ENCODE measurements at regions not wholly inside any gene's neighbourhood (a gene's known extent, or its start where the extent isn't known, plus 50 kb on each side); places are given as distances from the start of the nearest gene placed in this dataset.
"Not testable (repeated sequence)": the region's sequence is repeated elsewhere in the genome, so short reads cannot be mapped to it uniquely, and the experiment has no call there.

DNA sequence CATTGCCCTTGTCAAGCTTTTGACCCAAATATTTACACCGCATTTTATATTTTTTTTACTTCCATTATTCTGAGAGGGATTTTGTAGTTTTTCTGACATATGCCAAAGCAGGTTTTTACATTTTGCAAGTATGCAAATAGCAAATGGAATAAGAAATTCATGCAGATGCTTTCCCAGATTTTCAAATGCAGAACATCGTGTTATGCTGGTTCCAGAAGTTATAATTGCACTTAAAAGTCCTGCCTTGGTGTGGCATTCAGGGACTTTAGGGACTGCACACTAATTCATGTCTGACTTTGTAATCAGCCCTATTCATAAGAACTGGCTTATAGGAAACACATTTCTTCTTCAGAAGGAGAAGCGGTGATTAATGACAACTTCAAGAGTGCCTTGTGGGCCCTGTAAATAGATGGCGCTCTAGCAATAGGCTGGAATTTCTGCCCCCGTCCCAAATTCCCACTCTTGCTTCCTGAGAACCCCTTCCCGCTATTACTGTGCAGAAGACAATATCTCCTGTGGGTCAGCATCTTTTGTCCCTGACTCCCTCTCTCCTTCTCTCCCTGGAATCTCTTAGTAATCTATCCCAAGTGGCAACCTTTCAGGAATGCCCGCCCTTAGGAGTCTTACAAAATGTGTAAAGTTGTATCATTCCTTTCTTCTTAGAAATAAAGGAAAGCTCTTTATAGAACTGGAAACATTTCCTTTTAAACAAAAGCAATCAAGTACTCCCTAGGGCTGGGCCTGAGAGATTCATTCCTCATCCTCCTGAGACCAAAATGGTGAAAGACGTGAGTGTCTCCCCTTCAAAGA lies 264.0 kb downstream of the INHBA start:
- TF ChIP-seq CTCF (IDR thresholded peaks at IDR 0.05; ENCODE audit: borderline replicate concordance, control extremely low read depth, extremely low read depth, insufficient read depth, missing control alignments), result no peak
- no peak for DNase-seq (ENCODE audit: low spot score)
- in situ Hi-C loops (cut with MboI; ENCODE audit: low sequenced_read_pairs, unreplicated experiment), result no loop called here

DNA sequence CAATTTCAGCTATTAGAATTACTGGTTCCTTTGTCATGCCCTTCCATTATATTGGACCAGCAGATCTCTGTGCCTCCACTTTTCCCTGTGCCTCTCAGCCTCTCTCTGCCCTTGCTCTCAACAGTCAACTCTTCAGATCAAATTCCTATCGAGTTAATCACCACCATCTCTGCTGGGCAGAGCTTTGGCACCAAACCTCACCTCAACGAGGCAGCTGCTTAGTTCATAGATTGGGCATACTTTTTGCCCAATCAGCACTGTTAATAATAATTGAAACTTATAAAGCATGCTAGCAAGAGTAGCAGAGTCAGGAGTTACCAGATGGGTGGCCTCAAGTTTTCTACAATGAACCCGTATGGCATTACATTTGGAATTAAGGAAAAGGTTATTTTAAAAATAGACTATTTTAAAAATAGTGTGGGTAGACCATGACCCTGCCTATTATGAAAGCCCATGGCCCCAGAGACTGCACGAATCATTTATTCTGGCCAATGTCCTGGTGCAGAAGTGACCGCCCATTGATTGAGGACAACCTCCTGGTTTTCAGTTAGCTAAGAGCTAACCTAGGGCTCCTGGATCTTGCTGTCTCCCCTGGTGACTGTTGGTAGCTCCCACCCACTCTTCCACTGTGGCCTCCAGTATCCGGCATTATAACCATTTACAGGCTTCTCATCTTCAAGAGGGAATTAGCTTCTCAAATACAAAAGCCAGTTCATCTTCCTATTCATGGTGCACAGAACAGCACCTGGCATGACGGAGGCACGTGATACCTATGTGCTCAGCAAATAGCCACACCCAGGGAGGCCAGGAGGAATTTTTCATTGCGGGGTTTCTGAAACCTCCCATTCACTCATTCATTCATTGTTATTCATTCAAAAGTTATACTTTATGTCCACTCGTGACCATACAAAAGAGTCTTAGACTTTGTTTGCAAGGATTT lies 265.4 kb downstream of the INHBA start:
- DNase-seq (ENCODE audit: low spot score), result no peak
- TF ChIP-seq CTCF (IDR thresholded peaks at IDR 0.05; ENCODE audit: borderline replicate concordance, control extremely low read depth, extremely low read depth, insufficient read depth, missing control alignments), result no peak
- in situ Hi-C loops (cut with MboI; ENCODE audit: low sequenced_read_pairs, unreplicated experiment), result no loop called here

GRCh38 chr7:41436139-41436538 lies 266.8 kb downstream of the INHBA start:
- in situ Hi-C loops (cut with MboI; ENCODE audit: low sequenced_read_pairs, unreplicated experiment), result no loop called here
- no peak for DNase-seq (ENCODE audit: low spot score)
- TF ChIP-seq CTCF (IDR thresholded peaks at IDR 0.05; ENCODE audit: borderline replicate concordance, control extremely low read depth, extremely low read depth, insufficient read depth, missing control alignments), result no peak

- in situ Hi-C loops (cut with MboI; ENCODE audit: low sequenced_read_pairs, unreplicated experiment); DNase-seq (ENCODE audit: low spot score): not testable (repeated sequence)
Observed at GRCh38 chr7:41435020-41435419, 267.9 kb downstream of the INHBA start.

GRCh38 chr7:41431671-41432070 lies 271.2 kb downstream of the INHBA start:
- DNase-seq (ENCODE audit: low spot score), result no peak
- TF ChIP-seq CTCF (IDR thresholded peaks at IDR 0.05; ENCODE audit: borderline replicate concordance, control extremely low read depth, extremely low read depth, insufficient read depth, missing control alignments), result no peak
- in situ Hi-C loops (cut with MboI; ENCODE audit: low sequenced_read_pairs, unreplicated experiment), result no loop called here

- in situ Hi-C loops (cut with MboI; ENCODE audit: low sequenced_read_pairs, unreplicated experiment), result no loop called here
- TF ChIP-seq CTCF (IDR thresholded peaks at IDR 0.05; ENCODE audit: borderline replicate concordance, control extremely low read depth, extremely low read depth, insufficient read depth, missing control alignments), result no peak
- DNase-seq (ENCODE audit: low spot score), result no peak
Observed at GRCh38 chr7:41428381-41428780, 274.5 kb downstream of the INHBA start.

GRCh38 chr7:41425926-41426325 lies 277.0 kb downstream of the INHBA start:
- no peak for TF ChIP-seq CTCF (IDR thresholded peaks at IDR 0.05; ENCODE audit: borderline replicate concordance, control extremely low read depth, extremely low read depth, insufficient read depth, missing control alignments)
- DNase-seq (ENCODE audit: low spot score), result no peak
- in situ Hi-C loops (cut with MboI; ENCODE audit: low sequenced_read_pairs, unreplicated experiment), result no loop called here

Measured in GM13976 (cell line).